Left hindlimb (tissue), 1 donor: ENCODE measurements at regions not wholly inside any gene's neighbourhood (a gene's known extent, or its start where the extent isn't known, plus 50 kb on each side); places are given as distances from the start of the nearest gene placed in this dataset.

Experiments used
- DNase-seq: peaks from one replicate; pipeline ENCODE4 v3.0.0-alpha.2; 2018

DNA sequence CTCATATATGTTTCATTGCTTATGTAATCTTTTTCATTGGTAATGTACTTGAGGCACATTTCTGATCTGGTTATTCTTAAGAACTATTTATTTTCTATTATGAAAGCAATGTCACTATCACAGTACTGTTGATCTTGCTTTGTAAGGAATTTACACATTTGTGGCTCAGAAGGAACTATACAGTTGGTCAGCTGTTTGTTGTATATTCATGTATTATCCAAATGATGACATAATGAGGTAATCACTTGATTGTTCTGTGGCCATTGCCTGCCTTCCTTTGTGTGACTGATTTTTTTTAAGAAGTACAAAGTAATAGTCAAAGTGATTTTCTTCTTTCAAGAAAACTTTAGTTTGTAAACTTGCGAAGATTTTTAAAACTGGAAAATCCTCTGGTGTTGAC is 399.9 kb downstream of the TMEM161B start:
- DNase-seq, result no peak

DNA sequence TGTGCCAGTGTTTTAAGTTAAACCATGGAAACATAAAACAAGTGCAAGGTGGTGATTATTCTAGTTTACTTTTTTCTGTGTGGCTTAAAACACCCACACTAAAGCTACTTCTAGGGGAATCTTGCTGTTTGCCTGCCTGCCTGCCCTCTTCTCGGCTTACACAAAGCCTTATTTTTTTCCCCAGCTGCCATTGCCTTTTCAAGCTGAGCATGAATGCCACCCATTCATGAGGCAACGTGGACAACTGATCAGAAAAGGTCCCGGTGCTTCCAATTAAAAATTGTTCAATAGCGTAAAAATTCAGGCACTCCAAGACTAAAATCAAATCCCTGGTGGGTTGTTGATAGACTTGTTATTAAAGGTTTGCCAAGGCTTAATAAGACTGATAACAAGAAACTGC is 401.4 kb downstream of the TMEM161B start:
- no peak for DNase-seq

DNA sequence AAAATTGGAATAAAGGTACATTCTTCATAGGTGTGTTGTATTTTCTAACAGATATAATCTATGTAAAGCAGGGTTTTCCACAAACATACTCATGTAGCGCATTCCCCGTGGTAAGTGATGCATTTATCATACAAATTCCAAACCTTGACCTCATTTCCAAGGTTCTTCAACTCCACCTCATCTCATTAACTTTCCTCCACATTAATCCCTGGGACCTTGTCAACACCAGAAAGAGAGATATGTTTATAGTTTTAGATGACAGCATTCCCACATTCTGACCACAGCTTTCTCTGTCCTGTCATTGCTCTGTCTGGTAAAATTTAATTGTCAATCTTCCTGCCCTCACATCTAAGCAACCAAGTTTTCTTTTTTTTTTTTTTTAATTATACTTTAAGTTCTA is 415.1 kb downstream of the TMEM161B start:
- no peak for DNase-seq

DNA sequence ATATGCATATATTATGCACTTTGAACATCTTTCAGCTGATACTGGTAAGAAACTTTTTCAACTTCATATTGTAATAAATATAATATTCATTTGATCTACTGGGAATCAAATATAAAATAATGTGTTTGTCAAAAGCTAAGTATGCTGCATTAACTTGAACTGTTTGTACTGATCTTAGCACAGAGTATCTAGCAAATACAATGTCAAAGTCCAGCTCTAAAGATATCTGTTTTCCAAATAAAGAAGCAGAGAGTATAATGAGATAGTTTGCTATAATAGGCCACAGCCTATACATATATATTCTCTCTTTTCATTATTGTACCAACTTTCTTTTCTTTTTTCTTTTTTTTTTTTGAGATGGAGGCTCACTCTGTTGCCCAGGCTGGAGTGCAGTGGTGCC is 417.0 kb downstream of the TMEM161B start:
- no peak for DNase-seq

DNA sequence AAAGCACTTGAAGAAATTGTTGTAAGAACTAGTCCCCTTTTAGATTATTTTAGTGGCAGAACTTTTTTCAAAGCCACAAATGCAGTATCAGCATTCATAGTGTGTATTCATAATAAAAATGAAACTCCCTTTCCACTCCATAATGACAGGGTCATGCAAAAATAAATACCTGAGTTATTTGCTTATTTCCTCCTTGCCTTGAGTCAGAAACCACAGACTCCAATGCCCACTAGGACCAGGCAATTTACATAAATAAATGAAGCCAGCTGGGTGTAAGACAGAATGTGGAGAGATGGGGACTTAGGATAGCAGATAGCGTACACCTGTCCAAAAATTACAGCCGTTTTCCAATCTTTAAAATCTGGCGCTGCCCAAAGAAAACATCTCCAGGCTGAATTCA is 417.8 kb downstream of the TMEM161B start:
- no peak for DNase-seq

DNA sequence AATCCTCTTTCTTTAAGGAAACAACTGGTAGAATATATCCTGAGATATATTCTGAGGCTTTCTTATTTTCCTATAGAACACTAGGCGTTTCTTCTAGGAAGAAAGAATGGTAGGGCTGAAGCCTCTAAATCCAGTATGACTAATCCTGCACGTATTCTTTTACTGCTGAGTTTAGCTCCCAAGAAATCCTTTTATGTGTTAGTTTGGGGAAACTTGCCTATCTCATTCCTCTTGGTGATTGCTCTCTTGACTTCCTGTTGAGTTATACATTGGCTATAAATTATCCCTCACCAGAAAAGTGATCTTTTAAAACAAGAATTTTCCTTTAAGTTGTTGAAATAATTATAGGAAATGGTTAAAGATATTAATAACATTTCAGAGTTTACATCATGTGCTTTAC is 422.9 kb downstream of the TMEM161B start:
- DNase-seq, result no peak

DNA sequence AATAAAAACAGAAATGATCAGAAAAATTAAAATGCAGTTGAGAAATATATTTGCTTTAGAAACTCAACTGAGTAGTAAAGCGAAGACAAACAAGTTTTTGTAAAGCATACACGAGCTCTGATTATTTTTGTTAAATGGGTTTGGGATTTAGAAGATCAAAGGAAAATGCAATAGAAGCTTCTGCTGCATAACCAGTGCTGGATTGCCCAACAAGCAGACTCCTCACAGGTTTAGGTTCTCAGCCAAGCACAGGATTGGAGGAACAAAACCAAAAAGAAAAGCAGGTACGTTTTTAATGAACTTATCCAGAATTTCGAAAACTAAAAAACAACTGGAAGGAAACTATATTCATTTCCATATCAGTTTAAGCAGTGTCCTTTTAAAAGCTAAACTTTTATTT is 423.8 kb downstream of the TMEM161B start:
- no peak for DNase-seq

DNA sequence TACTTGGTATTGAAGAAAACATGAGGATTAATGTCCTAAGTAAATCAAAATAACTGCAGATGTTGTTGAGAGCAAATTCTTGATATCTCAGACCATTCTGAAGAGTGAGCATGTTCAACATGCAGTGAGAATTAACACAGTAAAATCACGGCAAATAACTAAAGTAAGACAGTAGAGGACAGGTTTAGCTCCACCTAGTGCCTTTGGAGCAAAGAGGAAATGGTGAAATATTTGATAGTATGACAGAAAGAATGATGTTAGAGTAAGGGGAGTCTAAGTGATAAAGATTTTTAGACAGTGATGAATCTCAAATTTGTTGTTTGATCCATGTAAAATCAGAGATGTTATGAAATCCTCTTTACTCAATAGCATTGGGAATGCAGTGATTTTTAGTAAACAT is 424.2 kb downstream of the TMEM161B start:
- no peak for DNase-seq

DNA sequence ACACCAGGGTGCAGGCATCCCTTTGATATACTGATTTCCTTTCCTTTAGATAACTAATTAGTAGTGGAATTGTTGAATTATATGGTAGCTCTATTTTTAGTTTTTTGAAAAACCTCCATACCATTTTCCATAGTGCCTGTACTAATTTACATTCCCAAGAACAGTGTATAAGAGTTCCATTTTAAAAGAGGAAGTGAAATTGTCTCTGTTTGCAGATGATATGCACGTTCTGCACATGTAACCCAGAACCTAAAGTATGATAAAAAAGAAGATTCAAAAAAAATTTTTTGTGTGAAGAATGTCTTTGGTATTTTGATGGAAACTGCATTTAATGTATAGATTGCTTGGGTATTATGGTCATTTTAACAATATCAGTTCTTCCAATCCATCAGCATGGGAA is 424.0 kb upstream of the CCNH start:
- no peak for DNase-seq

DNA sequence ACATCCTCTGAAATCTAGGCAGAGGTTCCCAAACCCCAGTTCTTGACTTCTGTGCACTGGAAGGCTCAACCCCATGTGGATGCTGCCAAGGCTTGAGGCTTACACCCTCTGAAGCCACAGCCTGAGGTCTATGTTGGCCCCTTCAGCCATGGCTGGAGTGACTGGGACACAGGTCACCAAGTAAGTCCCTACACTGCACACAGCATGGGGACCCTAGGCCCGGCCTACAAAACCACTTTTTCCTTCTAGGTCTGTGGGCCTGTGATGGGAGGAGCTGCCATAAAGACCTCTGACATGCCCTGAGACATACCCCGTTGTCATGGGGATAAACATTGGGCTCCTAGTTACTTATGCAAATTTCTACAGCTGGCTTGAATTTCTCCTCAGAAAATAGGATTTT is 418.8 kb upstream of the CCNH start:
- no peak for DNase-seq

DNA sequence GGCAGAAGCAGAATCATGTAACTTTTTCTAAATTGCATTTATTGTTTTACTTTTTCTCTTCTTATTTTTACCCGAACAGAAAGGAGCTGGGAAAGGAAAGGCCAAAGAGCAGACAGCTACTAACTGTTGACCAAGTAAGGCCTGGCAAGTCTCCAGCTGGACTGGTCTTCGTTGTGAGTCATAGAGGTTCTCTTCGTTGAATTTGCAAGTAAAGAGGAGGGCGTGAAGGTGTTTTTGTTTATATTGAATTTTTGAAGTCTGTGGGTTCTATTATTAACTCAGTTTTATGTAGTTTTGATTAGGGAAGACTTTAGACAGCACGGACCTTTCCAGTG is 416.5 kb upstream of the CCNH start:
- no peak for DNase-seq

DNA sequence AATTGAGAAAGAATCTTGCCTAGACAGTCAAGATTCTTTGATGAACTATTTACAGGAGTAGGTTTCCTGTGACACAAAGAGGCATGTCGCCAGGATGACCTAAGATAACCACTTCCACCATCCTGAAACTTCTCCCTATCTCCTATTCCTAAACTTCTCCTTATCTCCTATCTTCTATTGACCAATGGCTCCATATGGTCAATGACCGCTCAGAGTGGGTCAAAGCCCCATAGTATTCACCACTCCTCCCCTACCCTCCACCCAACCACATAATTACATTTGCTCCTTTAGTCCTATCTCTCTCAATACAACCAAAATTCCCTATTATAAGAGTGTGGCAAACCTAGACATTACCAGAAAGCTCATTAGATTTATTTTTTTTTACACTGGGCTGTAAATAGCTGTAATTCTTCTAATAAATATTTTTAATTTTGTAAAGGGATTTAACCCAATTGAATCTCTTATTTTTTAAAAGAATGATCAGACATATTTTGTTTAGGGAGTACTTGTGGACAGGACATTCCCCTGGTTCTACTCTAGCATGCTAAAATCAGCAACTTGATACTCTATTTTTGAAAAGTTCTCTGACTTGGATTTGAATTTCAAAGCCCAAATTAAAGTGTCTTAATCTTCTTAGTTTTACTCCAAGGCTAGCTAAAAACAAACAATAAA is 416.0 kb upstream of the CCNH start:
- DNase-seq, result no peak

DNA sequence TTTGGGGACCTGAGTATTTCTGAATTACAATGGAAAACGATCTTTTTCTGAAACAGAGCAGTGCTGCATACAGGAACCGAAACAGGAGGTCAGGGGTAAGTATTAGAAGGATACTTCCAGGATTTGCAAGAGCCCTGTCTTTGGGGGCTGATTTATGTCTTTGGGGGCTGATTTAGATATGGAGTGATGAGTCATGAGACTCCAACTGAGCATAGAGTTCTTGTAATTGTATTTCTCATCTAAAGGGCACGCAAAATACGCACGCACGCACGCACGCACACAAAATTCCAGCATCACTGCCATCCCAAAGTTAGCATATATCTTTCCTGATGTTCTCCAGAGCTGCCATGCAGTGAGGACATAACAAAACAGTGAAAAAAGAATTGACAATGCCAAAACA is 414.8 kb upstream of the CCNH start:
- DNase-seq, result no peak

DNA sequence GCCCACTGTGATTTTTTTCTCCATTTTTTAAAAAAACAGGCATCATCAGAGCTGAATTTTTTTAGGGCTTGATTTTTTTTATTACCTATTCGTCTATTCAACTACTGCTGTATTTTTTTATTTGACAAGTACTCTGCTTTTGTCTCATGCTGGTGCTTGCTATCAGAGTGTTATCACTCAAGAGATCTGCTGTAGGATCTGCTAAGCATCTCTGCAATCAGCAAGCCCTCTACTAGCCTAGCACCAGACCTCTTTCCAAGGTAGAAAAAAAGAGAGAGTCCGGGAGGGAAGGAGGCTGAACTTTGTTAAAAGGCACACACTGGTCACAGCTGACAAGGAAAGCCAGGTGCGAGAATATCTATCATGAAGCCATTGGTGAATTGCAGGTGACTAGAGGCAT is 413.8 kb upstream of the CCNH start:
- DNase-seq, result no peak

DNA sequence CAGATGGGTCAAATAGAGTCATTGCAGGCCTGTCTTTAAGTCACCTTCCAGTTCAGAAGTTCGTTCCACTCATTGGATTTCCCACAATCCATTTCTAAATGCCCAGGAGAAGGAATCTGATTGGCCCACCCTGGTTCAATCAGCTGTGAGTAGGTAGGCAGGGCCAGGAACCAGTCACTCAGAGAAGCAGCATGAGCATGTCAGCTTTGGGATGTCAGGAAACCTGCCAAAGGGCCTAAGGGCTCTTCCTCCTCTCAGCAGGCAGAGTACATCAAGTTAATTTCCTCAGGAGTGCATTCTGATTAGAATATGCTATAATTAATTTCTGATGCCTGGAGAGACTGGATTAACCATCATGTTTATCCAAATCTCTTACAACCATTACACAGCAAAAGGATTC is 412.9 kb upstream of the CCNH start:
- no peak for DNase-seq

DNA sequence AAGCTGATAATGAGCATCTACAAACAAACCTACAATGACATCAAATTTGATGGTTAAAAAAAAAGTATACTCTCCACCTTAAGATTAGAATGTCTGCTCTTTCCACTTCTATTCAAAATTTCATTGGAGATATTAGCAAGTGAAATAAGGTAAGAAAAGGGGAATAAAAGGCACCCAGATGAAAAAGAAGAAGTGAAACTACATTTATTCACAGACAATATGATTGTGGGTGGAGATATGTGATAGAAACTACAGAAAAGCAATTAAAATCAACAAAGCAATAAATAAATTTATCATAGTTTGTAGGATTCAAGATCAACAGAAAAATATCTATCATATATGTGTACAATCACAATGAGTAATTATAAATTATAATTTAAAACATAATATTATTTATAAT is 395.1 kb upstream of the CCNH start:
- no peak for DNase-seq

DNA sequence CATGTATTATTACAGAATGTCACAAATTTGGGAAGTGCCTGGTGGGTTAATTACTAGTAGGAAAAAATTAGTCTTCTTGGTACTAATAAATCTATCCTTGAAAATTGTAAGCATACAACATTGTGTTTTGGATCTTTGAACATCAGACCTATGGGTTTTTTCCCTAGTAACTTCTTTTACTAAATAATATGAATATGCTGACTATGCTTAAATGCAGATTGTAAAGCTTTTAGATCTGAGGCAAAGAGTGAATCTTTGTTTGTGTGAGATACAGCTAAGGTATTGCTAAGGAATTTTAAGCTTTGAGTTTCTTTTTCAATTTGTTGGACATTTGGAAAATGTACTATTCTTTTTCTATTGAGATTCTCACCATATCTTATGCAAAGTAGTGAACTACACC is 390.6 kb upstream of the CCNH start:
- no peak for DNase-seq

DNA sequence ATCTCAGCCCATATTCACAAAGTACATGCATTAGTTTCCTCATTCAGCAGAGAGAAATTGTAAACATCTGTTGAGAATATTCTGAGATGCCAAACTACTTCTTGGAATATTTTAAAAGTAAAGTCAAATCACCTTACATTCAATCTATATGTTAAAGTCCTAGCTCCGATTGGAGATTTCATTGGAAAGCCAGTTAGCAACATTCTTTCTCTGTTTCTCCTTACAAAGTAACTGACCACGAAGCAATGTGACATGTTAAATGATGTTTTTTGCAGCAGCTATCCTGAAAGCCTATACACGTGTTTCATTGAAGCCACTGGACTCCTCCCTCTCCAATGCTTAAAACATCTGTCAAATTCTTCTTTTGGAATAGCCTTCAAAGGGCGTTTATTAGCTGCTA is 379.1 kb upstream of the CCNH start:
- no peak for DNase-seq

DNA sequence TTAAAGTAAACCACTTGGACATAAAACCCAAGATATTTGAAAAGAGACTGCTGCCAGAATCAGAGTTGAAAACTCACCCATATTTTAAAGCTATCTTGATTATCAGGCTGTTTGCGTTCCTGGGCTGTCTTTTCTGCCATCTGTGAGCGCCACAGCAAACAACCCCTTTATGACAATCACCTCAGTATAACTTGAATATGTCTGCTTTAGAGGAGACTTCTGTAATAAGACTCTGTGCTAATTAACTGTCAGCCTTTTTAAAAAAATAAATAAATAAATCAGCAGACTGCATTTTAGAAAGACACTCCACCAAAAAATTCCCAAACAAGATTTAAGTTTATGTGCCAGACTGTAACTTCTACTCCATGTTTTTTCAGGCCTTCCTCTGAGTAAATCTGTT is 375.7 kb upstream of the CCNH start:
- DNase-seq, result no peak

DNA sequence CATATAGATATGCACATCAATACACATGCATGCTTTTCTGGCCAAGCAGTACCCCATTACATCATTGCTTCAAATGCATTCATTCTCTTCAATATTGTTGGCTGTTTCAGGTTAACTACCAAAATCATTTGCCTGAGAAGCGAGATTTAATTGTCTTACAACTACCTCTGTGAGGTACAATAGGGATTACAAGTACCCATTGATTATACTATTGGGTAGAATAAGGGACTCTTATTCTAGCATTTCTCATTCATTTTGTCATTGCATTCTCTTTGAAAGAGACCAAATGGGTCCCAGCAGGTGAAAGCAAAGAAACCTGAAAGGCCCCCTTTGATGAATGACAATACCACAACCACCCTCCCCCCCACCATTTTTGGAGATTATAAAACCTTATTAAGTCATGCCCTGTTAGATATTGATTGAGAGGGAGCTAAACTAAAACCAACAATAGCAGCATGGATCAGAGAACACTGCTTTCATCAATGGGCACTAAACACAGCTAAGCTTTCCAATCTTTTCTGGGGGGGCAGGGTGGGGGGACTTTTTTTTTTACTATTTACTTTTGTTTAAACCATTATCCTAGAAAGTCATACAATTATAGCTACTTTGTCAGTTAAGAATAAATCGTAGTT is 375.0 kb upstream of the CCNH start:
- no peak for DNase-seq

DNA sequence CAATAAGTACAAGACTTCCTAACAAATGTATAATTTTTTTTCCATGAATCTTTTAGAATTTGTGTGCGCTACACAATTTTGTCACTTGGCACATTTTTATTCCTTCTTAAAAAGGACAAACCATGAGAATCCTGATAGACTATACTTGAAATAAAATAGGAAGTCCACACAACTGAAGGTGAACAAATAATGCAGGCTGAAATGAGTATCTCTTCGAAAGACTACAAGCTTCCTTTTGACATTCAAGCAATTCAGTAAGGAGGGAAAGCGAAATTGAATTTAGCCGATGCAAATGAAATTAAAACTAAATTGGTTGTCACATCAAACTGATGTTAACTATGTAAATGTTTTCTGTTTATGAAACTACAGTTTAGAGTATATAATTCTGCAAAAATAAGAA is 374.4 kb upstream of the CCNH start:
- no peak for DNase-seq

DNA sequence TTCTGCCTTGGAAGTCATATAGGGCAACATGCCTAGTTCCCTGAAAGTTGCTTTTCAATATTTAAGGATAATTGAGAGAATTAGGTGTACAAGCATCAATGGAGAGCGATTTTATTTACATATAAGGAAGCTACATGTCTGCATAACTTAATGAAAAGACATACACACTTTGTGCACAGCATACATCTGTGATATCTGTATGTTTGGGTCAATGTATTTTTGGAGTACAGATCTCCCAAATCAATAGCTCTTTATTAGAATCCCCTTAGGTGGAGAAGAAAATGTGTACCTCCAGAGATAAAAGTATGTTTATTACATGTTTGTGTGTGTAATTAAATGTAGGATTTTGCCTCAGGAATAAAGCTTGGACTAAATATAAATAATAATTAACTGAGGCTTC is 373.7 kb upstream of the CCNH start:
- DNase-seq, result no peak

DNA sequence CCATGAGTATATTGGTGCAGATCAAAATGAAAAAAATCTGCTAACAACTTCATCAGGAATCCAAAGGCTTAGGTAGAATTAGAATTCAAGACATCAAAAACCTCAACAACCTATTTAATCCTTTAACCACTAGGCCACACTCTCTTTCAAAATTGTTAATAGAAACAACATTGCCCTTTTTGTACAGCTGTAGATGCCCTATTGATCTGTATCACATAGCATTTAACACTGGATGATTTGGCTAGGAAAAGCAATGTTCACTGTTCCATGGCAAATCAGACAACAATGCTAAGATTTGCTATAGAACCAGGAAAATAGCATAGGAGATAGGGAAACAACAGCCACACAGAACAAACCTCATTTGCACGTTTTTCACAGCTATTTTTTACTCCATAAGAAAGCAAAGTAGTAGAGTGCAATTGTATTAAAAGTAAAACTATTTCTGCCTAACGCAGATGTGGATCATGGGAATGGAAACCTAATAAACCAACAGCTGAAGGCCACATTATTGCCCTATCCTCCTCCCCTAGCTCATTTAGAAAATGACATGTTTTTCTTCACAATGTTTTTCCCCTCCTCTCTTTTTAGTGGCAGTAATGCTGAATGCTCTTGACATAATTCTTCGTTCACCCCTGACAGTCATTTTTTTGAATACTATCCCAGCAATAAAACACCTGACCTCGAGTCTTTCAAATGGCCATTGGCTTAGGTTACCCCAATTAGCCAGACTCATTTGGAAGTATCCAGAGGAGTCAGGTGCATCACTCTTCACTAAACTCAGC is 373.0 kb upstream of the CCNH start:
- no peak for DNase-seq

DNA sequence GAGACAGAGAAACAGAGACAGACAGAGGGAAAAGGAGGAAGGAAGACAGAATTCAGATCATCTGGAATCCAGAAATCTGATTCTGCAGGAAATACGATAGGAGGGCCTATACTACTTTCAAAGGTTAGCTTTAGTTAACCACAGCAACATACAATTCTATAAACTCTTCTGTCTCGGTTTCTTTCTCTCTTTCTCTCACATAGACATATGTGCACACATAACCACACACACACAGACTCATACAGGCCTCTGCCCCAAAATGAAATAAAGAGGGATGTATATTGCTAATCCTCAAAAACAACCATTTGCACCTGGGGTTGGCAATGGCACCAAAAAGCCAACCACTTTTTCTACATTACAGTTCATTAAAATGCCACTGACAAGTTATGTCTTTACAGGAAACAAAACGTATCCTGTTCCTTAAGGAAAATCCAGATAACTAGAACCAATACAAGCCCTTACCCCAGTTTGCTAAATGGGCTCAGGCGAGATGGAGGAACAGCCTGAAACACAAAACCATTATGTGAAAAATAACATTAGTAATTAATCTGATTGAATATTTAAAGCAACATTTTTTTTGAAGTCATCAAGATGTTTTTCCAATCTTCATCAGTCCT is 372.3 kb upstream of the CCNH start:
- DNase-seq, result no peak
